IMR-90 (cell line): ENCODE measurements at regions not wholly inside any gene's neighbourhood (a gene's known extent, or its start where the extent isn't known, plus 50 kb on each side); places are given as distances from the start of the nearest gene placed in this dataset.

Experiments used
- ATAC-seq: fragments of 200-7000 bp; cut with Tn5 transposase; 2 replicates; pipeline ENCODE4 v1.9.1; 2020; ENCODE audit warnings: low read depth, mild to moderate bottlenecking, moderate library complexity
- BruUV-seq: library from RNA; stranded (reverse); fragments of 400-500 nt; replicated peaks from 2 replicates; lab custom pipeline; 2021; lab: Mats Ljungman, UMichigan
- CTCF ChIA-PET: fragments of 300-600 bp; formaldehyde crosslinking; extraction: SDS; loops from one replicate; lab custom pipeline; 2021; ENCODE audit warnings: antibody characterized with exemption; lab: Yijun Ruan, JAX
- POLR2A ChIA-PET: fragments of 300-600 bp; sonication (Branson Sonifier 250); formaldehyde crosslinking; loops from one replicate; lab custom pipeline; 2022; ENCODE audit warnings: antibody characterized with exemption; ENCODE audit not compliant: unreplicated experiment; lab: Charles Lee
- DNase-seq: peaks from one replicate; pipeline ENCODE4 v3.0.0; 2013
- H2AFZ ChIP-seq: replicated peaks from 2 replicates; pipeline ENCODE3; 2013; ENCODE audit warnings: low read length, mild to moderate bottlenecking; ENCODE audit not compliant: poor library complexity
- H2AK5ac ChIP-seq: 2 replicates; pipeline ENCODE4 v1.6.1; 2013; ENCODE audit warnings: low read depth, low read length, inconsistent platforms
- H2AK9ac ChIP-seq: replicated peaks from 2 replicates; pipeline ENCODE3; 2013; ENCODE audit warnings: mild to moderate bottlenecking, low read depth, low read length, moderate library complexity; ENCODE audit not compliant: poor library complexity
- H2BK120ac ChIP-seq: 2 replicates; pipeline ENCODE4 v1.6.1; 2013; ENCODE audit warnings: low read depth, low read length, inconsistent platforms
- H2BK15ac ChIP-seq: 3 replicates; pipeline ENCODE4 v1.6.1; 2013; ENCODE audit warnings: low read depth, low read length, inconsistent platforms
- H2BK20ac ChIP-seq: 2 replicates; pipeline ENCODE4 v1.6.1; 2013; ENCODE audit warnings: low read depth, mild to moderate bottlenecking, inconsistent platforms, low read length, moderate library complexity
- H2BK5ac ChIP-seq: 2 replicates; pipeline ENCODE4 v1.6.1; 2013; ENCODE audit warnings: mild to moderate bottlenecking, low read depth, low read length, inconsistent platforms; ENCODE audit not compliant: poor library complexity, severe bottlenecking
- H3K14ac ChIP-seq: replicated peaks from 2 replicates; pipeline ENCODE4 v1.6.1; 2013; ENCODE audit warnings: low read depth, low read length, inconsistent platforms
- H3K18ac ChIP-seq: 2 replicates; pipeline ENCODE4 v1.6.1; 2013; ENCODE audit warnings: low read depth, low read length, control low read depth
- H3K23ac ChIP-seq: 2 replicates; pipeline ENCODE4 v1.6.1; 2013; ENCODE audit warnings: low read depth, low read length, inconsistent platforms
- H3K27ac ChIP-seq: 2 replicates; pipeline ENCODE4 v1.5.1; 2013; ENCODE audit warnings: mild to moderate bottlenecking, control low read depth, low read length; ENCODE audit not compliant: insufficient read depth
- H3K27me3 ChIP-seq: 2 replicates; pipeline ENCODE4 v1.6.1; 2013; ENCODE audit warnings: low read length; ENCODE audit not compliant: control insufficient read depth, insufficient read depth
- H3K36me3 ChIP-seq: 2 replicates; pipeline ENCODE4 v1.6.1; 2013; ENCODE audit warnings: low read length, mixed read lengths; ENCODE audit not compliant: control insufficient read depth, insufficient read depth
- H3K4ac ChIP-seq: 2 replicates; pipeline ENCODE4 v1.6.1; 2013; ENCODE audit warnings: low read depth, low read length, inconsistent platforms
- H3K4me1 ChIP-seq: 2 replicates; pipeline ENCODE4 v1.6.1; 2013; ENCODE audit warnings: low read length, mixed read lengths; ENCODE audit not compliant: control insufficient read depth, insufficient read depth
- H3K4me2 ChIP-seq: 2 replicates; pipeline ENCODE4 v1.6.1; 2013; ENCODE audit warnings: low read depth, mild to moderate bottlenecking, control low read depth, low read length, moderate library complexity
- H3K4me3 ChIP-seq: 2 replicates; pipeline ENCODE4 v1.5.1; 2013; ENCODE audit warnings: low read depth, mild to moderate bottlenecking, control low read depth, low read length, moderate library complexity; ENCODE audit not compliant: insufficient read depth
- H3K56ac ChIP-seq: 2 replicates; pipeline ENCODE4 v1.6.1; 2013; ENCODE audit warnings: low read length, inconsistent platforms; ENCODE audit not compliant: insufficient read depth; ENCODE audit errors: extremely low read depth
- H3K79me1 ChIP-seq, 2 experiments: 2 replicates each; pipeline ENCODE4 v1.6.1; 2013; ENCODE audit warnings: low read length in 2 of 2, inconsistent platforms in 1 of 2, low read depth in 1 of 2
- H3K9ac ChIP-seq: 2 replicates; pipeline ENCODE4 v1.6.1; 2013; ENCODE audit warnings: low read depth, low read length, control low read depth
- H3K9me1 ChIP-seq: 2 replicates; pipeline ENCODE4 v1.6.1; 2013; ENCODE audit warnings: low read length, inconsistent platforms; ENCODE audit not compliant: insufficient read depth
- H3K9me3 ChIP-seq: 2 replicates; pipeline ENCODE4 v1.6.1; 2013; ENCODE audit warnings: low read length; ENCODE audit not compliant: control insufficient read depth, insufficient read depth
- H4K20me1 ChIP-seq: 2 replicates; pipeline ENCODE4 v1.6.1; 2013; ENCODE audit warnings: low read length, inconsistent platforms; ENCODE audit not compliant: insufficient read depth
- H4K5ac ChIP-seq: 2 replicates; pipeline ENCODE4 v1.6.1; 2013; ENCODE audit warnings: mild to moderate bottlenecking, low read depth, low read length, control low read depth
- H4K8ac ChIP-seq, 2 experiments: 2 replicates each; pipeline ENCODE4 v1.6.1; 2013; ENCODE audit warnings: low read depth in 2 of 2, low read length in 2 of 2, control low read depth in 1 of 2, inconsistent platforms in 1 of 2
- H4K91ac ChIP-seq: 2 replicates; pipeline ENCODE4 v1.6.1; 2013; ENCODE audit warnings: low read depth, low read length, inconsistent platforms; ENCODE audit not compliant: insufficient read depth
- BHLHE40 ChIP-seq: fragments of 150-350 bp; IDR thresholded peaks from 2 replicates; pipeline ENCODE4 v1.6.1; 2016; ENCODE audit warnings: mild to moderate bottlenecking, low read depth, low read length
- CHD1 ChIP-seq: IDR thresholded peaks from 2 replicates; pipeline ENCODE4 v1.6.1; 2012; ENCODE audit warnings: low read depth, low read length, improper control_type of control experiment
- FOS ChIP-seq: fragments of 150-350 bp; IDR thresholded peaks from 2 replicates; pipeline ENCODE4 v1.6.1; 2016; ENCODE audit warnings: low read depth, low read length
- MAFK ChIP-seq: IDR thresholded peaks from 2 replicates; pipeline ENCODE4 v1.6.1; 2012; ENCODE audit warnings: low read depth, low read length, improper control_type of control experiment
- MAZ ChIP-seq: IDR thresholded peaks from 2 replicates; pipeline ENCODE4 v1.6.1; 2012; ENCODE audit warnings: low read depth, mild to moderate bottlenecking, low read length, improper control_type of control experiment, moderate library complexity, borderline replicate concordance
- MXI1 ChIP-seq: IDR thresholded peaks from 2 replicates; pipeline ENCODE4 v1.6.1; 2012; ENCODE audit warnings: low read depth, mild to moderate bottlenecking, low read length, moderate library complexity, borderline replicate concordance
- NFE2L2 ChIP-seq: fragments of 150-350 bp; IDR thresholded peaks from 2 replicates; pipeline ENCODE4 v1.6.1; 2016; ENCODE audit warnings: low read depth, mild to moderate bottlenecking, low read length
- POLR2A ChIP-seq: IDR thresholded peaks from 2 replicates; pipeline ENCODE4 v1.6.1; 2012; ENCODE audit warnings: mild to moderate bottlenecking, low read depth, low read length
- RCOR1 ChIP-seq: IDR thresholded peaks from 2 replicates; pipeline ENCODE4 v1.6.1; 2012; ENCODE audit warnings: mild to moderate bottlenecking, low read length, improper control_type of control experiment; ENCODE audit not compliant: insufficient replicate concordance
- RFX5 ChIP-seq: IDR thresholded peaks from 2 replicates; pipeline ENCODE4 v1.8.0; 2012; ENCODE audit warnings: low read depth, mild to moderate bottlenecking, low read length, moderate library complexity
- SMC3 ChIP-seq: fragments of 150-350 bp; IDR thresholded peaks from 2 replicates; pipeline ENCODE4 v1.6.1; 2016; ENCODE audit warnings: low read depth, mild to moderate bottlenecking, antibody characterized with exemption, low read length, moderate library complexity
- WGBS, 2 experiments: methylation state at CpG; one replicate each; pipeline versions ENCODE4 v1.1.5 to v1.1.7; 2013; ENCODE audit warnings: missing lambda C conversion rate in 2 of 2; ENCODE audit not compliant: insufficient read length in 1 of 2; ENCODE audit errors: extremely low coverage in 2 of 2; 5-methylcytosine and 5-hydroxymethylcytosine counted together
- dilution Hi-C: fragments of 300-500 bp; cut with HindIII; formaldehyde crosslinking; loops from one replicate; pipeline ENCODE4 v1.14.3; 2018; ENCODE audit warnings: low sequenced_read_pairs; ENCODE audit not compliant: unreplicated experiment
- in situ Hi-C: fragments of 300-500 bp; cut with MboI; formaldehyde crosslinking; loops from 3 replicates; pipeline ENCODE4 v1.14.3; 2019; ENCODE audit warnings: low sequenced_read_pairs, inconsistent platforms, mixed read lengths
- intact Hi-C: fragments of 100-400 bp; cut with micrococcal nuclease; formaldehyde crosslinking; loops from 2 replicates; pipeline ENCODE4 v1.10.0; 2022
- TF ChIP-seq, protein P1 (sequence below): conservative IDR thresholded peaks from 2 replicates; pipeline ENCODE4 v1.5.1; 2012; ENCODE audit warnings: mild to moderate bottlenecking, low read depth, low read length, improper control_type of control experiment
- TF ChIP-seq, protein P2 (sequence below): fragments of 150-350 bp; IDR thresholded peaks from 2 replicates; pipeline ENCODE4 v1.6.1; 2016; ENCODE audit warnings: low read depth, mild to moderate bottlenecking, low read length, moderate library complexity, borderline replicate concordance
- TF ChIP-seq, protein P3 (sequence below): fragments of 150-350 bp; IDR thresholded peaks from 2 replicates; pipeline ENCODE4 v1.6.1; 2017; ENCODE audit warnings: mild to moderate bottlenecking, antibody characterized with exemption, low read length, low read depth

DNA sequence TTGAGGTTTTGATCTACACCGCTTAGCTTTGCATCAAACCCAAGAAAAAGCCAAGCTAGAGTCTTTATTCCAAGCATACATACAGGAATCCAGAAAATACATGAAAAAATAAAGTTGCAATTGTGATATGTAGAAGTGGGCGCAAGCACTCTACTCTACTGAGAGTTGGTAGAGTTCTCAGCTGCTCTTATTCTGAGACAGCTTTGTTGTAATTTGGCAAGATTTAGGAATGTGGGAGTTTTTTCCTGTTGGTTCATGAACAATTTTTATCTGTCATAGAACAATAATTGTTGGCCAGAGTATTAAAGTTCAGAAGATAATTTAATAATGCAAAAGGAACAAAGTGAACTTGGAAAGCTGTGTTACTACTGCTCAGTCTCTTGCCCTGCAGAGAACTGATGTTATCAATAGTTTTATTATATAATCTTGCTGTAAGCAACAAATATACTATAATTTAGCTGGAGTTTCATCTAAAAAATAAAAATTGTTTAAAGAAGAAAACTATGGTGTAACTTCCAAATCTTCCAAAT lies 302.0 kb upstream of the RND3 start:
- in situ Hi-C loops, result no loop called here
- H3K9me3 ChIP-seq, result peaks cover 6% of the 10 kb centered on the region
- no peak overlapping the region for H3K14ac ChIP-seq
- H3K56ac ChIP-seq, result no peak overlapping the region
- no peak overlapping the region for H4K91ac ChIP-seq
- dilution Hi-C loops, result no loop called here
- no peak overlapping the region for H2AFZ ChIP-seq
- no peak overlapping the region for H3K18ac ChIP-seq
- intact Hi-C loops, result loop anchor here (5.0 to 10.0 kb wide), 3 partner anchors 165 to 448 kb away; partner anchors contain the start of gene RND3
- no peaks in the 10 kb centered on the region for H3K9me1 ChIP-seq
- no peak overlapping the region for H2BK120ac ChIP-seq
- no peaks in the 10 kb centered on the region for H3K79me1 ChIP-seq
- TF ChIP-seq, protein P1, sequence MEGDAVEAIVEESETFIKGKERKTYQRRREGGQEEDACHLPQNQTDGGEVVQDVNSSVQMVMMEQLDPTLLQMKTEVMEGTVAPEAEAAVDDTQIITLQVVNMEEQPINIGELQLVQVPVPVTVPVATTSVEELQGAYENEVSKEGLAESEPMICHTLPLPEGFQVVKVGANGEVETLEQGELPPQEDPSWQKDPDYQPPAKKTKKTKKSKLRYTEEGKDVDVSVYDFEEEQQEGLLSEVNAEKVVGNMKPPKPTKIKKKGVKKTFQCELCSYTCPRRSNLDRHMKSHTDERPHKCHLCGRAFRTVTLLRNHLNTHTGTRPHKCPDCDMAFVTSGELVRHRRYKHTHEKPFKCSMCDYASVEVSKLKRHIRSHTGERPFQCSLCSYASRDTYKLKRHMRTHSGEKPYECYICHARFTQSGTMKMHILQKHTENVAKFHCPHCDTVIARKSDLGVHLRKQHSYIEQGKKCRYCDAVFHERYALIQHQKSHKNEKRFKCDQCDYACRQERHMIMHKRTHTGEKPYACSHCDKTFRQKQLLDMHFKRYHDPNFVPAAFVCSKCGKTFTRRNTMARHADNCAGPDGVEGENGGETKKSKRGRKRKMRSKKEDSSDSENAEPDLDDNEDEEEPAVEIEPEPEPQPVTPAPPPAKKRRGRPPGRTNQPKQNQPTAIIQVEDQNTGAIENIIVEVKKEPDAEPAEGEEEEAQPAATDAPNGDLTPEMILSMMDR, result no peak
- no peak for TF ChIP-seq MAZ
- TF ChIP-seq, protein P2, sequence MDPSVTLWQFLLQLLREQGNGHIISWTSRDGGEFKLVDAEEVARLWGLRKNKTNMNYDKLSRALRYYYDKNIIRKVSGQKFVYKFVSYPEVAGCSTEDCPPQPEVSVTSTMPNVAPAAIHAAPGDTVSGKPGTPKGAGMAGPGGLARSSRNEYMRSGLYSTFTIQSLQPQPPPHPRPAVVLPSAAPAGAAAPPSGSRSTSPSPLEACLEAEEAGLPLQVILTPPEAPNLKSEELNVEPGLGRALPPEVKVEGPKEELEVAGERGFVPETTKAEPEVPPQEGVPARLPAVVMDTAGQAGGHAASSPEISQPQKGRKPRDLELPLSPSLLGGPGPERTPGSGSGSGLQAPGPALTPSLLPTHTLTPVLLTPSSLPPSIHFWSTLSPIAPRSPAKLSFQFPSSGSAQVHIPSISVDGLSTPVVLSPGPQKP, result no peak
- TF ChIP-seq MAFK, result no peak
- TF ChIP-seq, protein P3, sequence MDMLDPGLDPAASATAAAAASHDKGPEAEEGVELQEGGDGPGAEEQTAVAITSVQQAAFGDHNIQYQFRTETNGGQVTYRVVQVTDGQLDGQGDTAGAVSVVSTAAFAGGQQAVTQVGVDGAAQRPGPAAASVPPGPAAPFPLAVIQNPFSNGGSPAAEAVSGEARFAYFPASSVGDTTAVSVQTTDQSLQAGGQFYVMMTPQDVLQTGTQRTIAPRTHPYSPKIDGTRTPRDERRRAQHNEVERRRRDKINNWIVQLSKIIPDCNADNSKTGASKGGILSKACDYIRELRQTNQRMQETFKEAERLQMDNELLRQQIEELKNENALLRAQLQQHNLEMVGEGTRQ, result no peak
- TF ChIP-seq MXI1, result no peak
- TF ChIP-seq SMC3, result no peak
- no peak for TF ChIP-seq RCOR1
- no peak for TF ChIP-seq CHD1
- no peak for TF ChIP-seq FOS
- no peak for TF ChIP-seq POLR2A
- TF ChIP-seq BHLHE40, result no peak
- TF ChIP-seq RFX5, result no peak
- no peak for TF ChIP-seq NFE2L2
- no peaks in the 10 kb centered on the region for H3K36me3 ChIP-seq
- no peak for ATAC-seq
- H3K23ac ChIP-seq, result no peak overlapping the region
- no peak overlapping the region for H3K4me3 ChIP-seq
- no CpG with 5 or more reads among the region's 2 CpGs for WGBS, 2 experiments
- BruUV-seq, result no TSS peak
- H2BK5ac ChIP-seq, result no peak overlapping the region
- H3K27me3 ChIP-seq, result no peaks in the 10 kb centered on the region
- DNase-seq, result no peak
- H2BK15ac ChIP-seq, result no peak overlapping the region
- CTCF ChIA-PET, result interaction anchor here (1.0 to 1.4 kb wide), 2 partner anchors 10 to 85 kb away, joined by 3 read pairs; no protein-coding TSS in a partner anchor
- no peak overlapping the region; the same call in 1 of the 2 replicates for H2BK20ac ChIP-seq
- no peak overlapping the region for H2AK9ac ChIP-seq
- POLR2A ChIA-PET, result no interaction called here
- H4K20me1 ChIP-seq, result no peaks in the 10 kb centered on the region
- H2AK5ac ChIP-seq, result no peak overlapping the region
- peaks cover 3% of the 10 kb centered on the region; the same call in 1 of the 2 replicates for H3K4me1 ChIP-seq
- no peak overlapping the region for H4K8ac ChIP-seq
- H3K27ac ChIP-seq, result no peak overlapping the region
- H4K5ac ChIP-seq, result no peak overlapping the region
- H3K4me2 ChIP-seq, result no peak overlapping the region
- no peak overlapping the region for H3K9ac ChIP-seq
- no peak overlapping the region for H3K4ac ChIP-seq
